Upper lobe of left lung (tissue), 4 donors: ENCODE measurements at regions not wholly inside any gene's neighbourhood (a gene's known extent, or its start where the extent isn't known, plus 50 kb on each side); places are given as distances from the start of the nearest gene placed in this dataset.

Source experiments
- POLR2A ChIP-seq, 4 donors: fragments of 450-650 bp; IDR thresholded peaks; one replicate each; pipeline ENCODE4 v1.5.1; 2016 to 2017; ENCODE audit warnings: antibody characterized with exemption in 4 of 4, mild to moderate bottlenecking in 2 of 4
- POLR2AphosphoS5 ChIP-seq, 2 donors: sonication (generic); formaldehyde crosslinking; IDR thresholded peaks; one replicate each; pipeline ENCODE4 v1.5.1; 2017; ENCODE audit warnings: antibody characterized with exemption in 2 of 2
- TF ChIP-seq, protein P1 (sequence below), 6 experiments: fragments of 450-650 bp in 4 of 6; fragments of 200-600 bp in 2 of 6; sonication (generic) in 2 of 6; IDR thresholded peaks; one replicate each; pipeline ENCODE4 v1.5.1; 2016 to 2019; ENCODE audit warnings: antibody characterized with exemption in 6 of 6

DNA sequence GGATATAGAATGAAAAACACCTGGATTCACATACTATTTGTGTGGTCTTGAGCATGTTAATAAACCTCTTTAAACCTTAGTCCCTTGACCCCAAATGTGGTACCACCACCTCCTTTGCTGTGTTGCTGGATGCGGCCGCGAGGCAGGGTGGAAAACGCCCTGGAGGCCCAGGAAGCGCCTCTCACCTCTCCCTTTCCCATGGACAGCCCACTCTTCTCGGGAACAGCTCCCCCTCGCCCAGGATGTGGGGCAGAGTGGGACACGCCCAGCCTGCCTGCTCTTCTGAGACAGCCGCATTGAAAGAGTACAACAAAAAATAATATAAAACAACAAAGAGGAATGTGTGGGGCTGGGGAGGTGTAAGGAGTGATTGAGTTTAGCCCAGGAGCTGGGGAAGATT, 549.0 kb upstream of the ID2 start:
- TF ChIP-seq POLR2A (IDR thresholded peaks at IDR 0.05), result no peak
- TF ChIP-seq, protein P1, sequence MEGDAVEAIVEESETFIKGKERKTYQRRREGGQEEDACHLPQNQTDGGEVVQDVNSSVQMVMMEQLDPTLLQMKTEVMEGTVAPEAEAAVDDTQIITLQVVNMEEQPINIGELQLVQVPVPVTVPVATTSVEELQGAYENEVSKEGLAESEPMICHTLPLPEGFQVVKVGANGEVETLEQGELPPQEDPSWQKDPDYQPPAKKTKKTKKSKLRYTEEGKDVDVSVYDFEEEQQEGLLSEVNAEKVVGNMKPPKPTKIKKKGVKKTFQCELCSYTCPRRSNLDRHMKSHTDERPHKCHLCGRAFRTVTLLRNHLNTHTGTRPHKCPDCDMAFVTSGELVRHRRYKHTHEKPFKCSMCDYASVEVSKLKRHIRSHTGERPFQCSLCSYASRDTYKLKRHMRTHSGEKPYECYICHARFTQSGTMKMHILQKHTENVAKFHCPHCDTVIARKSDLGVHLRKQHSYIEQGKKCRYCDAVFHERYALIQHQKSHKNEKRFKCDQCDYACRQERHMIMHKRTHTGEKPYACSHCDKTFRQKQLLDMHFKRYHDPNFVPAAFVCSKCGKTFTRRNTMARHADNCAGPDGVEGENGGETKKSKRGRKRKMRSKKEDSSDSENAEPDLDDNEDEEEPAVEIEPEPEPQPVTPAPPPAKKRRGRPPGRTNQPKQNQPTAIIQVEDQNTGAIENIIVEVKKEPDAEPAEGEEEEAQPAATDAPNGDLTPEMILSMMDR (IDR thresholded peaks at IDR 0.05), result no peak
- no peak for TF ChIP-seq POLR2AphosphoS5 (IDR thresholded peaks at IDR 0.05)
